IMR-90 (cell line): ENCODE measurements at regions not wholly inside any gene's neighbourhood (a gene's known extent, or its start where the extent isn't known, plus 50 kb on each side); places are given as distances from the start of the nearest gene placed in this dataset.

Source experiments
- ATAC-seq: fragments of 200-7000 bp; cut with Tn5 transposase; 2 replicates; pipeline ENCODE4 v1.9.1; 2020; ENCODE audit warnings: low read depth, mild to moderate bottlenecking, moderate library complexity
- BruUV-seq: library from RNA; stranded (reverse); fragments of 400-500 nt; replicated peaks from 2 replicates; lab custom pipeline; 2021; lab: Mats Ljungman, UMichigan
- CTCF ChIA-PET: fragments of 300-600 bp; formaldehyde crosslinking; extraction: SDS; loops from one replicate; lab custom pipeline; 2021; ENCODE audit warnings: antibody characterized with exemption; lab: Yijun Ruan, JAX
- POLR2A ChIA-PET: fragments of 300-600 bp; sonication (Branson Sonifier 250); formaldehyde crosslinking; loops from one replicate; lab custom pipeline; 2022; ENCODE audit warnings: antibody characterized with exemption; ENCODE audit not compliant: unreplicated experiment; lab: Charles Lee
- DNase-seq: peaks from one replicate; pipeline ENCODE4 v3.0.0; 2013
- H2AFZ ChIP-seq: replicated peaks from 2 replicates; pipeline ENCODE3; 2013; ENCODE audit warnings: low read length, mild to moderate bottlenecking; ENCODE audit not compliant: poor library complexity
- H2AK5ac ChIP-seq: 2 replicates; pipeline ENCODE4 v1.6.1; 2013; ENCODE audit warnings: low read depth, low read length, inconsistent platforms
- H2AK9ac ChIP-seq: replicated peaks from 2 replicates; pipeline ENCODE3; 2013; ENCODE audit warnings: mild to moderate bottlenecking, low read depth, low read length, moderate library complexity; ENCODE audit not compliant: poor library complexity
- H2BK120ac ChIP-seq: 2 replicates; pipeline ENCODE4 v1.6.1; 2013; ENCODE audit warnings: low read depth, low read length, inconsistent platforms
- H2BK15ac ChIP-seq: 3 replicates; pipeline ENCODE4 v1.6.1; 2013; ENCODE audit warnings: low read depth, low read length, inconsistent platforms
- H2BK20ac ChIP-seq: 2 replicates; pipeline ENCODE4 v1.6.1; 2013; ENCODE audit warnings: low read depth, mild to moderate bottlenecking, inconsistent platforms, low read length, moderate library complexity
- H2BK5ac ChIP-seq: 2 replicates; pipeline ENCODE4 v1.6.1; 2013; ENCODE audit warnings: mild to moderate bottlenecking, low read depth, low read length, inconsistent platforms; ENCODE audit not compliant: poor library complexity, severe bottlenecking
- H3K14ac ChIP-seq: replicated peaks from 2 replicates; pipeline ENCODE4 v1.6.1; 2013; ENCODE audit warnings: low read depth, low read length, inconsistent platforms
- H3K18ac ChIP-seq: 2 replicates; pipeline ENCODE4 v1.6.1; 2013; ENCODE audit warnings: low read depth, low read length, control low read depth
- H3K23ac ChIP-seq: 2 replicates; pipeline ENCODE4 v1.6.1; 2013; ENCODE audit warnings: low read depth, low read length, inconsistent platforms
- H3K27ac ChIP-seq: 2 replicates; pipeline ENCODE4 v1.5.1; 2013; ENCODE audit warnings: mild to moderate bottlenecking, control low read depth, low read length; ENCODE audit not compliant: insufficient read depth
- H3K27me3 ChIP-seq: 2 replicates; pipeline ENCODE4 v1.6.1; 2013; ENCODE audit warnings: low read length; ENCODE audit not compliant: control insufficient read depth, insufficient read depth
- H3K36me3 ChIP-seq: 2 replicates; pipeline ENCODE4 v1.6.1; 2013; ENCODE audit warnings: low read length, mixed read lengths; ENCODE audit not compliant: control insufficient read depth, insufficient read depth
- H3K4ac ChIP-seq: 2 replicates; pipeline ENCODE4 v1.6.1; 2013; ENCODE audit warnings: low read depth, low read length, inconsistent platforms
- H3K4me1 ChIP-seq: 2 replicates; pipeline ENCODE4 v1.6.1; 2013; ENCODE audit warnings: low read length, mixed read lengths; ENCODE audit not compliant: control insufficient read depth, insufficient read depth
- H3K4me2 ChIP-seq: 2 replicates; pipeline ENCODE4 v1.6.1; 2013; ENCODE audit warnings: low read depth, mild to moderate bottlenecking, control low read depth, low read length, moderate library complexity
- H3K4me3 ChIP-seq: 2 replicates; pipeline ENCODE4 v1.5.1; 2013; ENCODE audit warnings: low read depth, mild to moderate bottlenecking, control low read depth, low read length, moderate library complexity; ENCODE audit not compliant: insufficient read depth
- H3K56ac ChIP-seq: 2 replicates; pipeline ENCODE4 v1.6.1; 2013; ENCODE audit warnings: low read length, inconsistent platforms; ENCODE audit not compliant: insufficient read depth; ENCODE audit errors: extremely low read depth
- H3K79me1 ChIP-seq, 2 experiments: 2 replicates each; pipeline ENCODE4 v1.6.1; 2013; ENCODE audit warnings: low read length in 2 of 2, inconsistent platforms in 1 of 2, low read depth in 1 of 2
- H3K9ac ChIP-seq: 2 replicates; pipeline ENCODE4 v1.6.1; 2013; ENCODE audit warnings: low read depth, low read length, control low read depth
- H3K9me1 ChIP-seq: 2 replicates; pipeline ENCODE4 v1.6.1; 2013; ENCODE audit warnings: low read length, inconsistent platforms; ENCODE audit not compliant: insufficient read depth
- H3K9me3 ChIP-seq: 2 replicates; pipeline ENCODE4 v1.6.1; 2013; ENCODE audit warnings: low read length; ENCODE audit not compliant: control insufficient read depth, insufficient read depth
- H4K20me1 ChIP-seq: 2 replicates; pipeline ENCODE4 v1.6.1; 2013; ENCODE audit warnings: low read length, inconsistent platforms; ENCODE audit not compliant: insufficient read depth
- H4K5ac ChIP-seq: 2 replicates; pipeline ENCODE4 v1.6.1; 2013; ENCODE audit warnings: mild to moderate bottlenecking, low read depth, low read length, control low read depth
- H4K8ac ChIP-seq, 2 experiments: 2 replicates each; pipeline ENCODE4 v1.6.1; 2013; ENCODE audit warnings: low read depth in 2 of 2, low read length in 2 of 2, control low read depth in 1 of 2, inconsistent platforms in 1 of 2
- H4K91ac ChIP-seq: 2 replicates; pipeline ENCODE4 v1.6.1; 2013; ENCODE audit warnings: low read depth, low read length, inconsistent platforms; ENCODE audit not compliant: insufficient read depth
- BHLHE40 ChIP-seq: fragments of 150-350 bp; IDR thresholded peaks from 2 replicates; pipeline ENCODE4 v1.6.1; 2016; ENCODE audit warnings: mild to moderate bottlenecking, low read depth, low read length
- CHD1 ChIP-seq: IDR thresholded peaks from 2 replicates; pipeline ENCODE4 v1.6.1; 2012; ENCODE audit warnings: low read depth, low read length, improper control_type of control experiment
- CTCF ChIP-seq: conservative IDR thresholded peaks from 2 replicates; pipeline ENCODE4 v1.5.1; 2012; ENCODE audit warnings: mild to moderate bottlenecking, low read depth, low read length, improper control_type of control experiment
- FOS ChIP-seq: fragments of 150-350 bp; IDR thresholded peaks from 2 replicates; pipeline ENCODE4 v1.6.1; 2016; ENCODE audit warnings: low read depth, low read length
- MAFK ChIP-seq: IDR thresholded peaks from 2 replicates; pipeline ENCODE4 v1.6.1; 2012; ENCODE audit warnings: low read depth, low read length, improper control_type of control experiment
- MAZ ChIP-seq: IDR thresholded peaks from 2 replicates; pipeline ENCODE4 v1.6.1; 2012; ENCODE audit warnings: low read depth, mild to moderate bottlenecking, low read length, improper control_type of control experiment, moderate library complexity, borderline replicate concordance
- POLR2A ChIP-seq: IDR thresholded peaks from 2 replicates; pipeline ENCODE4 v1.6.1; 2012; ENCODE audit warnings: mild to moderate bottlenecking, low read depth, low read length
- RAD21 ChIP-seq: IDR thresholded peaks from 2 replicates; pipeline ENCODE4 v1.6.1; 2012; ENCODE audit warnings: low read length, improper control_type of control experiment
- RFX5 ChIP-seq: IDR thresholded peaks from 2 replicates; pipeline ENCODE4 v1.8.0; 2012; ENCODE audit warnings: low read depth, mild to moderate bottlenecking, low read length, moderate library complexity
- SMC3 ChIP-seq: fragments of 150-350 bp; IDR thresholded peaks from 2 replicates; pipeline ENCODE4 v1.6.1; 2016; ENCODE audit warnings: low read depth, mild to moderate bottlenecking, antibody characterized with exemption, low read length, moderate library complexity
- USF2 ChIP-seq: fragments of 150-350 bp; IDR thresholded peaks from 2 replicates; pipeline ENCODE4 v1.6.1; 2017; ENCODE audit warnings: mild to moderate bottlenecking, antibody characterized with exemption, low read length, low read depth
- WGBS, 2 experiments: methylation state at CpG; one replicate each; pipeline versions ENCODE4 v1.1.5 to v1.1.7; 2013; ENCODE audit warnings: missing lambda C conversion rate in 2 of 2; ENCODE audit not compliant: insufficient read length in 1 of 2; ENCODE audit errors: extremely low coverage in 2 of 2; 5-methylcytosine and 5-hydroxymethylcytosine counted together
- dilution Hi-C: fragments of 300-500 bp; cut with HindIII; formaldehyde crosslinking; loops from one replicate; pipeline ENCODE4 v1.14.3; 2018; ENCODE audit warnings: low sequenced_read_pairs; ENCODE audit not compliant: unreplicated experiment
- in situ Hi-C: fragments of 300-500 bp; cut with MboI; formaldehyde crosslinking; loops from 3 replicates; pipeline ENCODE4 v1.14.3; 2019; ENCODE audit warnings: low sequenced_read_pairs, inconsistent platforms, mixed read lengths
- intact Hi-C: fragments of 100-400 bp; cut with micrococcal nuclease; formaldehyde crosslinking; loops from 2 replicates; pipeline ENCODE4 v1.10.0; 2022

DNA sequence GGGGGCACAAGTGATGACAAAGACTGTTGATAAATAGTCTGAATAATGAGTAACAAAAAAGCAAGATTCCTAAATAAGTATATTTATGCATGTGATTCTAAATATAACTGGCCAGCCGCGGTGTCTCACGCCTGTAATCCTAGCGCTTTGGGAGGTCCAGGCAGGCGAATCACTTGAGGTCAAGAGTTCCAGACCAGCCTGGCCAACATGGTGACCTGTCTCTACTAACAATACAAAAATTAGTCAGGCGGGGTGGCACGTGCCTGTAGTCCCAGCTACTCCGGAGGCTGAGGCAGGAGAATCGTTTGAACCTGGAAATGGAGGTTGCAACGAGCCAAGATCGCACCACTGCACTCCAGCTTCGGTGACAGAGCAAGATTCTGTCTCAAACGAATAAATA is 161.5 kb downstream of the TOMM20 start:
- Histone ChIP-seq H3K27ac (no peak overlapping the region), H3K4me3 (no peak overlapping the region), H2BK120ac (no peak overlapping the region), H3K4me1 (peaks cover 24% of the 10 kb centered on the region), H2BK5ac (no peak overlapping the region), H3K9me1 (peaks cover 16% of the 10 kb centered on the region), H4K8ac (no peak overlapping the region), H3K9me3 (no peaks in the 10 kb centered on the region), H3K9ac (no peak overlapping the region), H3K56ac (no peak overlapping the region), H4K20me1 (peaks cover 4% of the 10 kb centered on the region; the same call in 1 of the 2 replicates), H3K14ac (no peak overlapping the region), H3K18ac (no peak overlapping the region), H4K5ac (no peak overlapping the region), H4K91ac (no peak overlapping the region), H3K27me3 (no peaks in the 10 kb centered on the region), H2AK9ac (no peak overlapping the region), H3K36me3 (no peaks in the 10 kb centered on the region), H3K23ac (no peak overlapping the region), H2AFZ (no peak overlapping the region), H2BK20ac (no peak overlapping the region), H3K4me2 (no peak overlapping the region), H3K4ac (no peak overlapping the region), H3K79me1 (peaks cover 0 to 2% of the 10 kb centered on the region in 2 experiments; a peak in 1 of 4 replicates), H2AK5ac (no peak overlapping the region), H2BK15ac (no peak overlapping the region)
- dilution Hi-C loops: no loop called here
- in situ Hi-C loops: no loop called here
- DNase-seq (no peak), ATAC-seq (no peak)
- intact Hi-C loops: no loop called here
- TF ChIP-seq BHLHE40 (no peak), RAD21 (no peak), USF2 (no peak), MAZ (no peak), SMC3 (no peak), CTCF (no peak), MAFK (no peak), RFX5 (no peak), CHD1 (no peak), POLR2A (no peak), FOS (no peak)
- ChIA-PET POLR2A (no interaction called here), CTCF (no interaction called here)
- 94% methylated on average over 3 of the region's 13 CpGs; no CpG with 5 or more reads in 1 of the 2 experiments for WGBS, 2 experiments
- no TSS peak for BruUV-seq
